ENCODE measurements at regions not wholly inside any gene's neighbourhood (a gene's known extent, or its start where the extent isn't known, plus 50 kb on each side); places are given as distances from the start of the nearest gene placed in this dataset.

GRCh38 chr5:74422030-74422429 is 218.5 kb downstream of the ENC1 start:
- TF ChIP-seq CTCF (IDR thresholded peaks at IDR 0.05; ENCODE audit: borderline replicate concordance, extremely low read depth, low read length, poor library complexity, severe bottlenecking): no peak
- no peak for TF ChIP-seq EZH2 (IDR thresholded peaks at IDR 0.05; ENCODE audit: borderline replicate concordance, low read depth, low read length, severe bottlenecking)
